ENCODE measurements at regions not wholly inside any gene's neighbourhood (a gene's known extent, or its start where the extent isn't known, plus 50 kb on each side); places are given as distances from the start of the nearest gene placed in this dataset.

DNA sequence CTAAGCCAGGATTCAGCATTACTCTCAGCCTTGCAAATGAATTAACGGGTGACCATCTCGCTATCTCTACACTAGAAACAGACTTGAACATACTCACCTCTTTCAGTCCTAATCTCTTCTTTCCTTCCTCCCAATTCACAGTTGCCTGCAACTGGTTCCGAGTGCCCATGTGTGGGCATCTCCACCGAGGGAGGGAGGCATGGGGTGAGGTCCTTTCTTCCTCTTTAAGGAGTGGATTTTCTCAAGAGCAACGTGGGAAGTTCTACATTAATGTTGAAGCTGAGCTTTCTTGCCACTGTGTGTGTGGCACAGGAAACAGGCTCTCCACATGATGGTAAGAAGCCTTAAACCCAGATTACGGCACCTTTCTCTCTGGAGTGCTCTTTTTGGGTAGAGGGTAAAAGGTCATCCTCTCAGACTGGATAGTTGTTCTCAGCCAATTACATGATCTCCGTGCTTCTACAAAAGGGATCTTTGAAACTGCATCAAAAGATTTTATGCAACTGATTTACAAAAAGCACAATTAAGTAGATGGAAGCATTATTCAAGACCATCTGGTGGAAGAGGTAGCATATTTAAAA, 286.8 kb upstream of the NR2F2 start:
- no peaks in the 10 kb centered on the region for H3K27me3 ChIP-seq (ENCODE audit: control insufficient read depth, low read length)
- no peaks in the 10 kb centered on the region; the same call in 1 of the 2 replicates for H3K9me3 ChIP-seq (ENCODE audit: control insufficient read depth, insufficient read depth, low read length)
- no peak overlapping the region for H3K4me3 ChIP-seq (ENCODE audit: low read length)
- no peaks in the 10 kb centered on the region for H3K9me2 ChIP-seq (replicated peaks; ENCODE audit: control insufficient read depth, low read length)
- no peak overlapping the region for H3K4me2 ChIP-seq (ENCODE audit: low read length)
- no peak overlapping the region for H3K27ac ChIP-seq (ENCODE audit: low read depth, low read length)
- H3K36me3 ChIP-seq (ENCODE audit: control insufficient read depth, low read length) = no peaks in the 10 kb centered on the region
- no peaks in the 10 kb centered on the region for H3K4me1 ChIP-seq (ENCODE audit: control insufficient read depth, low read length)
- no peaks in the 10 kb centered on the region for H4K20me1 ChIP-seq (ENCODE audit: control insufficient read depth, insufficient read depth, low read depth, low read length)
- H3F3A ChIP-seq (ENCODE audit: control insufficient read depth, insufficient read depth) = no peaks in the 10 kb centered on the region
- TF ChIP-seq EZH2phosphoT487 (IDR thresholded peaks at IDR 0.05; ENCODE audit: borderline replicate concordance, low read length) (no peak), CTCF (IDR thresholded peaks at IDR 0.05; ENCODE audit: low read depth, low read length, poor library complexity, severe bottlenecking) (no peak)
- H3K79me2 ChIP-seq (ENCODE audit: control insufficient read depth, low read length) = no peaks in the 10 kb centered on the region

GRCh38 chr15:96046620-96047240, 283.8 kb upstream of the NR2F2 start:
- Histone ChIP-seq H3F3A (ENCODE audit: control insufficient read depth, insufficient read depth) (no peaks in the 10 kb centered on the region), H3K9me3 (ENCODE audit: control insufficient read depth, insufficient read depth, low read length) (no peaks in the 10 kb centered on the region; the same call in 1 of the 2 replicates), H3K9me2 (replicated peaks; ENCODE audit: control insufficient read depth, low read length) (no peaks in the 10 kb centered on the region), H3K79me2 (ENCODE audit: control insufficient read depth, low read length) (no peaks in the 10 kb centered on the region), H4K20me1 (ENCODE audit: control insufficient read depth, insufficient read depth, low read depth, low read length) (no peaks in the 10 kb centered on the region), H3K36me3 (ENCODE audit: control insufficient read depth, low read length) (no peaks in the 10 kb centered on the region), H3K27me3 (ENCODE audit: control insufficient read depth, low read length) (no peaks in the 10 kb centered on the region), H3K4me1 (ENCODE audit: control insufficient read depth, low read length) (no peaks in the 10 kb centered on the region), H3K4me3 (ENCODE audit: low read length) (no peak overlapping the region), H3K4me2 (ENCODE audit: low read length) (no peak overlapping the region), H3K27ac (ENCODE audit: low read depth, low read length) (no peak overlapping the region)
- TF ChIP-seq CTCF (IDR thresholded peaks at IDR 0.05; ENCODE audit: low read depth, low read length, poor library complexity, severe bottlenecking) (no peak), EZH2phosphoT487 (IDR thresholded peaks at IDR 0.05; ENCODE audit: borderline replicate concordance, low read length) (no peak)

DNA sequence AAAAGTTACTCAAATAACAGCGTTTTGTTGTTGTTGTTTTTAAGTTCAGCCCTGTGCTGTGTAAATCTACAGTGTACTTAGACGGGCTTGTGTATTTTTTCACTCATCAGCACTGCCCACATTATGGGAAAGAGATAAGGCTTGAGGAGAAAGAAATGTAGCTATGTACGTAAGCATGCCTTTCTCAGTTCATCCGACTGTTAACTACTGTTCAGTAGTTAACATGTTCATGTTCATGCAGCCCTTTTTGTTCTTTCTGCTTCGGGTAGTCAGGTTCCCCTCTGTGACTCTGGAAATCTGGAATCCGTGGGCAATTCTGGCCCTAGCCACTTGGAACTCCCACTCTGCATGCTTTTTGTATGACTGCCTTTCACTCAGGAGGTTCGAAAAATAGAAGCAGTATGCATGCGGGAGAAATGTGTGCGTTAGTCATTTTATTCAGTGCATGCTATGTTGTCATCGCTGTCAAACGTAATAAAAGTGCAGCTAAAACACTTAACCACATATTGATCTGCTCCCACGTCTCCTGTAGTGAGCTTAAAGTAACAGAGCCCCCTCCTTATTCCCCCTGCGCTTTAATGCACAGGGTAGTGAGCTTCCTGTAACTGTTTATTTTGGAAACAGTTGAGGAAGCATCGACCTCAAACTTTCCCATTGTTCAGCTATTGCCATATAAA, 283.1 kb upstream of the NR2F2 start:
- Histone ChIP-seq H3K79me2 (ENCODE audit: control insufficient read depth, low read length) (no peaks in the 10 kb centered on the region), H3K27ac (ENCODE audit: low read depth, low read length) (no peak overlapping the region), H3F3A (ENCODE audit: control insufficient read depth, insufficient read depth) (no peaks in the 10 kb centered on the region), H3K36me3 (ENCODE audit: control insufficient read depth, low read length) (no peaks in the 10 kb centered on the region), H3K27me3 (ENCODE audit: control insufficient read depth, low read length) (no peaks in the 10 kb centered on the region), H3K9me3 (ENCODE audit: control insufficient read depth, insufficient read depth, low read length) (no peaks in the 10 kb centered on the region; the same call in 1 of the 2 replicates), H4K20me1 (ENCODE audit: control insufficient read depth, insufficient read depth, low read depth, low read length) (no peaks in the 10 kb centered on the region), H3K9me2 (replicated peaks; ENCODE audit: control insufficient read depth, low read length) (no peaks in the 10 kb centered on the region), H3K4me3 (ENCODE audit: low read length) (no peak overlapping the region), H3K4me1 (ENCODE audit: control insufficient read depth, low read length) (no peaks in the 10 kb centered on the region), H3K4me2 (ENCODE audit: low read length) (no peak overlapping the region)
- TF ChIP-seq EZH2phosphoT487 (IDR thresholded peaks at IDR 0.05; ENCODE audit: borderline replicate concordance, low read length) = no peak
- TF ChIP-seq CTCF (IDR thresholded peaks at IDR 0.05; ENCODE audit: low read depth, low read length, poor library complexity, severe bottlenecking) = no peak

All from DOHH2 (cell line).